ENCODE measurements at regions not wholly inside any gene's neighbourhood (a gene's known extent, or its start where the extent isn't known, plus 50 kb on each side); places are given as distances from the start of the nearest gene placed in this dataset.

GRCh38 chr21:24823247-24823646, 784.0 kb downstream of the MRPL39 start:
- Histone ChIP-seq H3K36me3 (ENCODE audit: insufficient read depth, low read length) (no peaks in the 10 kb centered on the region), H3K27ac (ENCODE audit: low read length) (no peak overlapping the region), H3K4me2 (ENCODE audit: low read length) (no peak overlapping the region), H3K79me2 (replicated peaks; ENCODE audit: insufficient read depth, low read length) (no peaks in the 10 kb centered on the region), H3K9me2 (ENCODE audit: insufficient read depth, low read length) (no peaks in the 10 kb centered on the region), H3K9me3 (ENCODE audit: low read length) (no peaks in the 10 kb centered on the region), H2AFZ (ENCODE audit: low read depth, low read length) (no peak overlapping the region), H3K4me3 (ENCODE audit: low read length) (no peak overlapping the region), H3K9ac (ENCODE audit: low read length) (no peak overlapping the region), H4K20me1 (ENCODE audit: insufficient read depth) (no peaks in the 10 kb centered on the region), H3K27me3 (ENCODE audit: insufficient read depth, low read depth, low read length) (no peaks in the 10 kb centered on the region), H3F3A (ENCODE audit: insufficient read depth, low read length, poor library complexity, severe bottlenecking) (peaks cover 2% of the 10 kb centered on the region)
- TF ChIP-seq REST (IDR thresholded peaks at IDR 0.05; ENCODE audit: borderline replicate concordance), result no peak
- TF ChIP-seq RAD21 (conservative IDR thresholded peaks at IDR 0.05), result no peak
- no peak for TF ChIP-seq EP300 (conservative IDR thresholded peaks at IDR 0.05; ENCODE audit: poor library complexity, severe bottlenecking)
- no peak for TF ChIP-seq TAF1 (IDR thresholded peaks at IDR 0.05; ENCODE audit: low read depth)
- no peak for TF ChIP-seq EZH2 (IDR thresholded peaks at IDR 0.05; ENCODE audit: borderline replicate concordance, insufficient read depth, low read length, poor library complexity, severe bottlenecking)
- TF ChIP-seq POLR2AphosphoS5 (IDR thresholded peaks at IDR 0.05), result no peak
- no peak for TF ChIP-seq MXI1 (conservative IDR thresholded peaks at IDR 0.05; ENCODE audit: poor library complexity, severe bottlenecking)
- TF ChIP-seq SMC3 (conservative IDR thresholded peaks at IDR 0.05; ENCODE audit: poor library complexity), result no peak
- no peak for TF ChIP-seq CTCF (IDR thresholded peaks at IDR 0.05; ENCODE audit: poor library complexity, severe bottlenecking)

- Histone ChIP-seq H3K4me3 (ENCODE audit: low read length) (no peak overlapping the region), H3F3A (ENCODE audit: insufficient read depth, low read length, poor library complexity, severe bottlenecking) (peaks cover 4% of the 10 kb centered on the region), H3K36me3 (ENCODE audit: insufficient read depth, low read length) (no peaks in the 10 kb centered on the region), H3K9ac (ENCODE audit: low read length) (no peak overlapping the region), H3K9me3 (ENCODE audit: low read length) (no peaks in the 10 kb centered on the region), H4K20me1 (ENCODE audit: insufficient read depth) (no peaks in the 10 kb centered on the region), H3K27ac (ENCODE audit: low read length) (no peak overlapping the region), H3K79me2 (replicated peaks; ENCODE audit: insufficient read depth, low read length) (no peaks in the 10 kb centered on the region), H3K4me2 (ENCODE audit: low read length) (no peak overlapping the region), H3K27me3 (ENCODE audit: insufficient read depth, low read depth, low read length) (no peaks in the 10 kb centered on the region), H2AFZ (ENCODE audit: low read depth, low read length) (no peak overlapping the region), H3K9me2 (ENCODE audit: insufficient read depth, low read length) (no peaks in the 10 kb centered on the region)
- TF ChIP-seq RAD21 (conservative IDR thresholded peaks at IDR 0.05) (no peak), EZH2 (IDR thresholded peaks at IDR 0.05; ENCODE audit: borderline replicate concordance, insufficient read depth, low read length, poor library complexity, severe bottlenecking) (no peak), EP300 (conservative IDR thresholded peaks at IDR 0.05; ENCODE audit: poor library complexity, severe bottlenecking) (no peak)
Measured at GRCh38 chr21:24785033-24785432, 822.2 kb downstream of the MRPL39 start.

GRCh38 chr21:24781146-24781545, 826.1 kb downstream of the MRPL39 start:
- Histone ChIP-seq H2AFZ (ENCODE audit: low read depth, low read length) (no peak overlapping the region), H3K36me3 (ENCODE audit: insufficient read depth, low read length) (no peaks in the 10 kb centered on the region), H3F3A (ENCODE audit: insufficient read depth, low read length, poor library complexity, severe bottlenecking) (peaks cover 4% of the 10 kb centered on the region), H3K27me3 (ENCODE audit: insufficient read depth, low read depth, low read length) (no peaks in the 10 kb centered on the region), H3K79me2 (replicated peaks; ENCODE audit: insufficient read depth, low read length) (no peaks in the 10 kb centered on the region), H3K4me3 (ENCODE audit: low read length) (no peak overlapping the region), H4K20me1 (ENCODE audit: insufficient read depth) (no peaks in the 10 kb centered on the region), H3K9ac (ENCODE audit: low read length) (peak overlapping the region; percentile 29), H3K9me3 (ENCODE audit: low read length) (no peaks in the 10 kb centered on the region), H3K27ac (ENCODE audit: low read length) (peak overlapping the region; percentile 79), H3K4me2 (ENCODE audit: low read length) (no peak overlapping the region), H3K9me2 (ENCODE audit: insufficient read depth, low read length) (no peaks in the 10 kb centered on the region)
- no peak for TF ChIP-seq CTCF (IDR thresholded peaks at IDR 0.05; ENCODE audit: poor library complexity, severe bottlenecking)
- no peak for TF ChIP-seq RAD21 (conservative IDR thresholded peaks at IDR 0.05)
- TF ChIP-seq POLR2AphosphoS5 (IDR thresholded peaks at IDR 0.05), result peak; percentile 56
- TF ChIP-seq TAF1 (IDR thresholded peaks at IDR 0.05; ENCODE audit: low read depth), result no peak
- peak; percentile 19 for TF ChIP-seq REST (IDR thresholded peaks at IDR 0.05; ENCODE audit: borderline replicate concordance)
- TF ChIP-seq EP300 (conservative IDR thresholded peaks at IDR 0.05; ENCODE audit: poor library complexity, severe bottlenecking), result peak; percentile 91
- no peak for TF ChIP-seq MXI1 (conservative IDR thresholded peaks at IDR 0.05; ENCODE audit: poor library complexity, severe bottlenecking)
- TF ChIP-seq SMC3 (conservative IDR thresholded peaks at IDR 0.05; ENCODE audit: poor library complexity), result no peak
- no peak for TF ChIP-seq EZH2 (IDR thresholded peaks at IDR 0.05; ENCODE audit: borderline replicate concordance, insufficient read depth, low read length, poor library complexity, severe bottlenecking)

Data from neural cell (in vitro differentiated cells).